ENCODE measurements at regions not wholly inside any gene's neighbourhood (a gene's known extent, or its start where the extent isn't known, plus 50 kb on each side); places are given as distances from the start of the nearest gene placed in this dataset.

- Histone ChIP-seq H3K27ac (no peak overlapping the region), H3K9me3 (peaks cover 0 to 17% (median 0%) of the 10 kb centered on the region in 3 donors), H3K4me1 (no peaks in the 10 kb centered on the region), H3K36me3 (no peaks in the 10 kb centered on the region), H3K4me3 (no peak overlapping the region), H3K27me3 (peaks cover 25% of the 10 kb centered on the region)
- WGBS, 2 donors (ENCODE audit: low coverage in 1 of 2): 52 to 60% methylated on average over 1 to 5 of the region's 10 CpGs
- TF ChIP-seq POLR2AphosphoS5 (IDR thresholded peaks at IDR 0.05): no peak
- no peak for TF ChIP-seq EP300 (IDR thresholded peaks at IDR 0.05)
- no peak for TF ChIP-seq CTCF (IDR thresholded peaks at IDR 0.05)
- TF ChIP-seq POLR2A (IDR thresholded peaks at IDR 0.05): no peak
- no peak for ATAC-seq
Measured at GRCh38 chr12:114226241-114226928, 179.6 kb downstream of the TBX5 start.

GRCh38 chr12:114221957-114222630, 183.8 kb downstream of the TBX5 start:
- TF ChIP-seq EP300 (IDR thresholded peaks at IDR 0.05): no peak
- TF ChIP-seq POLR2AphosphoS5 (IDR thresholded peaks at IDR 0.05): no peak
- TF ChIP-seq POLR2A (IDR thresholded peaks at IDR 0.05): no peak
- no peaks in the 10 kb centered on the region for H3K4me1 ChIP-seq
- H3K9me3 ChIP-seq: no peaks in the 10 kb centered on the region
- H3K36me3 ChIP-seq: no peaks in the 10 kb centered on the region
- ATAC-seq: no peak
- no peak overlapping the region for H3K27ac ChIP-seq
- no peak overlapping the region for H3K4me3 ChIP-seq
- peaks cover 39% of the 10 kb centered on the region for H3K27me3 ChIP-seq

- no peak for TF ChIP-seq EP300 (IDR thresholded peaks at IDR 0.05)
- TF ChIP-seq POLR2AphosphoS5 (IDR thresholded peaks at IDR 0.05): no peak
- TF ChIP-seq CTCF (IDR thresholded peaks at IDR 0.05): no peak
- ATAC-seq: no peak
- Histone ChIP-seq H3K9me3 (no peaks in the 10 kb centered on the region), H3K36me3 (no peaks in the 10 kb centered on the region), H3K4me3 (no peak overlapping the region), H3K27ac (no peak overlapping the region), H3K4me1 (no peaks in the 10 kb centered on the region), H3K27me3 (peaks cover 36% of the 10 kb centered on the region)
- WGBS, 2 donors (ENCODE audit: low coverage in 1 of 2): 43 to 62% methylated on average over 6 to 8 of the region's 8 CpGs
Measured at GRCh38 chr12:114221136-114221833, 184.7 kb downstream of the TBX5 start.

GRCh38 chr12:114220311-114220710, 185.6 kb downstream of the TBX5 start:
- WGBS, 2 donors (ENCODE audit: low coverage in 1 of 2): 72% methylated on average over 2 of the region's 3 CpGs; no CpG with 5 or more reads in 1 of the 2 donors
- H3K27me3 ChIP-seq: peaks cover 37% of the 10 kb centered on the region

More at GRCh38 chr12:114220311-114220710, 185.6 kb downstream of the TBX5 start:
- TF ChIP-seq POLR2AphosphoS5 (IDR thresholded peaks at IDR 0.05) (no peak), CTCF (IDR thresholded peaks at IDR 0.05) (no peak), EP300 (IDR thresholded peaks at IDR 0.05) (no peak), POLR2A (IDR thresholded peaks at IDR 0.05) (no peak)
- H3K27ac ChIP-seq: no peak overlapping the region
- no peaks in the 10 kb centered on the region for H3K36me3 ChIP-seq
- no peak overlapping the region for H3K4me3 ChIP-seq
- no peaks in the 10 kb centered on the region for H3K4me1 ChIP-seq
- H3K9me3 ChIP-seq: no peaks in the 10 kb centered on the region
- no peak for ATAC-seq

All from gastroesophageal sphincter (tissue), 4 donors.